Stimulated activated effector memory CD8-positive, alpha-beta T cell treated with anti-CD3 and anti-CD28 coated beads, Interleukin-12 subunit alpha, Interleukin-12 subunit beta, amount 100 ng/mL, for 72 hours (primary cell): ENCODE measurements at regions not wholly inside any gene's neighbourhood (a gene's known extent, or its start where the extent isn't known, plus 50 kb on each side); places are given as distances from the start of the nearest gene placed in this dataset.

Experiments
- ATAC-seq: fragments of 150-1000 bp; cut with Tn5 transposase; 2 replicates; pipeline ENCODE4 v1.10.0; 2021
- DNase-seq, 2 donors: peaks; one replicate each; pipeline ENCODE4 v3.0.0; 2021 to 2022; ENCODE audit warnings: low spot score in 2 of 2
- H3K27ac Mint-ChIP-seq: one replicate; pipeline ENCODE4 v1.8.0; 2022; ENCODE audit warnings: mild to moderate bottlenecking, mixed read lengths
- H3K36me3 Mint-ChIP-seq: one replicate; pipeline ENCODE4 v1.8.0; 2022; ENCODE audit warnings: mild to moderate bottlenecking, mixed read lengths
- H3K4me1 Mint-ChIP-seq: one replicate; pipeline ENCODE4 v1.8.0; 2022; ENCODE audit warnings: mixed read lengths
- H3K4me3 Mint-ChIP-seq: one replicate; pipeline ENCODE4 v1.8.0; 2022; ENCODE audit warnings: mild to moderate bottlenecking, mixed read lengths
- H3K9me3 Mint-ChIP-seq: one replicate; pipeline ENCODE4 v1.8.0; 2022; ENCODE audit warnings: mixed read lengths

DNA sequence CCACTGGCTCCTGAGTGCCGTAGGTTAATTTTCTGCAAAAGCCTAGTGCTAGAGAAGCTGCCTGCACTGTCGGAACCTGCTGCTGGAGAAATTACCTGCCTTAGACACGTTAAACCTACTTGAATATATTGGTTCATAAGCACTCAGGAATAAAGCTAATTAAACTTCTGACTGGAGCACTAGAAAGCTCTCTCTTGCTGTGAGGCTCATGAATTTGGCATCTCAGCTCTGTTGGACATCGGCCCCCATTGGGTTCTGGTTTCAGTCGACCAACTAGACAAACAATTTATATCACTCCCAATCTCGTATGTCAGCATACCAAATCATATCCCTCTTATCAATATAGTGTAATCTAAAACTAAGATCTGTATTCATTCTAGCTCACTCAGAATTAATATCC lies 52.4 kb upstream of the SEMA3C start:
- H3K9me3 Mint-ChIP-seq, result peaks cover 12% of the 10 kb centered on the region
- H3K36me3 Mint-ChIP-seq, result no peaks in the 10 kb centered on the region
- ATAC-seq (no peak), DNase-seq (no peak)
- no peak overlapping the region for H3K4me3 Mint-ChIP-seq
- H3K4me1 Mint-ChIP-seq, result no peaks in the 10 kb centered on the region
- H3K27ac Mint-ChIP-seq, result no peak overlapping the region
